ENCODE measurements at regions not wholly inside any gene's neighbourhood (a gene's known extent, or its start where the extent isn't known, plus 50 kb on each side); places are given as distances from the start of the nearest gene placed in this dataset.
"Not testable (repeated sequence)": the region's sequence is repeated elsewhere in the genome, so short reads cannot be mapped to it uniquely, and the experiment has no call there.

- intact Hi-C loops (cut with DNase I; ENCODE audit: low total_unique reads): no loop called here
- TF ChIP-seq POLR2A (IDR thresholded peaks at IDR 0.05) (no peak), POLR2AphosphoS5 (IDR thresholded peaks at IDR 0.05) (no peak), CTCF (IDR thresholded peaks at IDR 0.05) (no peak)
- H3K36me3 ChIP-seq: no peaks in the 10 kb centered on the region
Measured at GRCh38 chr19:28631961-28632360, 581.0 kb downstream of the UQCRFS1 start.

GRCh38 chr19:28627669-28628068 is 585.3 kb downstream of the UQCRFS1 start:
- intact Hi-C loops (cut with DNase I; ENCODE audit: low total_unique reads): no loop called here
- Histone ChIP-seq H3K27ac (no peak overlapping the region), H3K36me3 (no peaks in the 10 kb centered on the region), H3K27me3 (no peaks in the 10 kb centered on the region), H3K9me3 (peaks cover 1 to 37% of the 10 kb centered on the region in 2 donors), H3K4me3 (no peak overlapping the region), H3K4me1 (no peaks in the 10 kb centered on the region)
- TF ChIP-seq POLR2A (IDR thresholded peaks at IDR 0.05) (no peak), POLR2AphosphoS5 (IDR thresholded peaks at IDR 0.05) (no peak), CTCF (IDR thresholded peaks at IDR 0.05) (no peak)
- DNase-seq (ENCODE audit: low spot score in 2 of 2): no peak

More at GRCh38 chr19:28631961-28632360, 581.0 kb downstream of the UQCRFS1 start:
- Histone ChIP-seq H3K9me3 (peaks cover 11 to 47% of the 10 kb centered on the region in 2 donors), H3K27me3 (no peaks in the 10 kb centered on the region), H3K4me3 (no peak overlapping the region), H3K4me1 (no peaks in the 10 kb centered on the region), H3K27ac (no peak overlapping the region)
- DNase-seq (ENCODE audit: low spot score in 2 of 2): no peak

GRCh38 chr19:28626407-28626806 is 586.5 kb downstream of the UQCRFS1 start:
- DNase-seq (ENCODE audit: low spot score in 2 of 2); H3K4me3 ChIP-seq; intact Hi-C loops (cut with DNase I; ENCODE audit: low total_unique reads); H3K27ac ChIP-seq; H3K27me3 ChIP-seq; H3K4me1 ChIP-seq; H3K36me3 ChIP-seq: not testable (repeated sequence)
- peaks cover 0 to 37% of the 10 kb centered on the region in 2 donors for H3K9me3 ChIP-seq

GRCh38 chr19:28619816-28620429 is 593.0 kb downstream of the UQCRFS1 start:
- Histone ChIP-seq H3K4me1 (no peaks in the 10 kb centered on the region), H3K36me3 (no peaks in the 10 kb centered on the region), H3K27me3 (no peaks in the 10 kb centered on the region), H3K27ac (no peak overlapping the region), H3K9me3 (peaks cover 10 to 32% of the 10 kb centered on the region in 2 donors), H3K4me3 (no peak overlapping the region)
- intact Hi-C loops (cut with DNase I; ENCODE audit: low total_unique reads): no loop called here
- no peak for TF ChIP-seq CTCF (IDR thresholded peaks at IDR 0.05)
- TF ChIP-seq POLR2A (IDR thresholded peaks at IDR 0.05): no peak
- no peak for TF ChIP-seq POLR2AphosphoS5 (IDR thresholded peaks at IDR 0.05)
- no peak for DNase-seq (ENCODE audit: low spot score in 2 of 2)

GRCh38 chr19:28618504-28618903 is 594.4 kb downstream of the UQCRFS1 start:
- Histone ChIP-seq H3K4me1 (no peaks in the 10 kb centered on the region), H3K9me3 (peaks cover 13 to 46% of the 10 kb centered on the region in 2 donors), H3K4me3 (no peak overlapping the region), H3K36me3 (no peaks in the 10 kb centered on the region), H3K27ac (no peak overlapping the region), H3K27me3 (no peaks in the 10 kb centered on the region)
- TF ChIP-seq POLR2A (IDR thresholded peaks at IDR 0.05): no peak
- TF ChIP-seq POLR2AphosphoS5 (IDR thresholded peaks at IDR 0.05): no peak
- TF ChIP-seq CTCF (IDR thresholded peaks at IDR 0.05): no peak
- DNase-seq (ENCODE audit: low spot score in 2 of 2): no peak
- intact Hi-C loops (cut with DNase I; ENCODE audit: low total_unique reads): no loop called here
